AG09319 (cell line): ENCODE measurements at regions not wholly inside any gene's neighbourhood (a gene's known extent, or its start where the extent isn't known, plus 50 kb on each side); places are given as distances from the start of the nearest gene placed in this dataset.

Experiments
- DNase-seq: peaks from one replicate; pipeline ENCODE4 v3.0.0-alpha.2; 2010; ENCODE audit warnings: low read depth; ENCODE audit errors: extremely low read depth
- TF ChIP-seq, protein P1 (sequence below): IDR thresholded peaks from 2 replicates; pipeline ENCODE4 v1.5.1; 2011; ENCODE audit warnings: low read depth, mild to moderate bottlenecking, inconsistent platforms, low read length, moderate library complexity

GRCh38 chr11:44510372-44510771 lies 55.1 kb upstream of the CD82 start:
- TF ChIP-seq, protein P1, sequence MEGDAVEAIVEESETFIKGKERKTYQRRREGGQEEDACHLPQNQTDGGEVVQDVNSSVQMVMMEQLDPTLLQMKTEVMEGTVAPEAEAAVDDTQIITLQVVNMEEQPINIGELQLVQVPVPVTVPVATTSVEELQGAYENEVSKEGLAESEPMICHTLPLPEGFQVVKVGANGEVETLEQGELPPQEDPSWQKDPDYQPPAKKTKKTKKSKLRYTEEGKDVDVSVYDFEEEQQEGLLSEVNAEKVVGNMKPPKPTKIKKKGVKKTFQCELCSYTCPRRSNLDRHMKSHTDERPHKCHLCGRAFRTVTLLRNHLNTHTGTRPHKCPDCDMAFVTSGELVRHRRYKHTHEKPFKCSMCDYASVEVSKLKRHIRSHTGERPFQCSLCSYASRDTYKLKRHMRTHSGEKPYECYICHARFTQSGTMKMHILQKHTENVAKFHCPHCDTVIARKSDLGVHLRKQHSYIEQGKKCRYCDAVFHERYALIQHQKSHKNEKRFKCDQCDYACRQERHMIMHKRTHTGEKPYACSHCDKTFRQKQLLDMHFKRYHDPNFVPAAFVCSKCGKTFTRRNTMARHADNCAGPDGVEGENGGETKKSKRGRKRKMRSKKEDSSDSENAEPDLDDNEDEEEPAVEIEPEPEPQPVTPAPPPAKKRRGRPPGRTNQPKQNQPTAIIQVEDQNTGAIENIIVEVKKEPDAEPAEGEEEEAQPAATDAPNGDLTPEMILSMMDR, result no peak
- DNase-seq, result no peak

- no peak for DNase-seq
- TF ChIP-seq, protein P1, result no peak
Observed at GRCh38 chr11:44512818-44513217, 52.6 kb upstream of the CD82 start.

DNA sequence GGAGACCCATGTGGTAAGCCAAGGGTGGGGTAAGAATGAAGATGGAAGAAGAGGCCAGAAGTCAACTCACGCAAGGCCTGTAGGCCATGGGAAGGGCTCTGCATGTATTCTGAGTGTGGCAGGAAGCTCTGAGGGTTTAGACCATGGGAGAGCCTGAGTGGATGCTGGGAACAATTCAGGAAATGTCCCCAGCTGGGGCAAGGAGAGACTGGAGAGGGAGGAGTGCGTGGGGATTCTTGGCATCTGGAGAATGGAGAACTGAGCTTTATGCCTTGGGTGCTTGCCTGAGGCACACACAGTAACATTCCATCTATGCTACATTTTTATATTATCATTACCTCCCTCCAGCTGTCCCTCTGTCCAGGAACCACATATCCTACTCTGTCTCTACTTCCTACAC lies 50.4 kb upstream of the CD82 start:
- no peak for DNase-seq
- TF ChIP-seq, protein P1, result no peak
